ENCODE measurements at regions not wholly inside any gene's neighbourhood (a gene's known extent, or its start where the extent isn't known, plus 50 kb on each side); places are given as distances from the start of the nearest gene placed in this dataset.
A peak's percentile ranks its signal among the peaks of the same experiment; 100 is the strongest.
"Not testable (repeated sequence)": the region's sequence is repeated elsewhere in the genome, so short reads cannot be mapped to it uniquely, and the experiment has no call there.

GRCh38 chr3:104005815-104006214 is 1360.9 kb upstream of the ALCAM start:
- Histone ChIP-seq H3K4me3 (ENCODE audit: low read depth, low read length) (no peak overlapping the region), H3K9me3 (ENCODE audit: control insufficient read depth, insufficient read depth, low read depth, low read length) (no peaks in the 10 kb centered on the region), H3K4me1 (ENCODE audit: control insufficient read depth, insufficient read depth, low read length) (no peaks in the 10 kb centered on the region), H3K27me3 (ENCODE audit: control insufficient read depth, insufficient read depth, low read length) (no peaks in the 10 kb centered on the region), H3K9ac (ENCODE audit: low read length) (no peak overlapping the region), H3K27ac (ENCODE audit: low read depth, low read length) (no peak overlapping the region), H3K36me3 (ENCODE audit: control insufficient read depth, insufficient read depth, low read length) (no peaks in the 10 kb centered on the region)

GRCh38 chr3:104018541-104018940 is 1348.2 kb upstream of the ALCAM start:
- Histone ChIP-seq H3K9me3 (ENCODE audit: control insufficient read depth, insufficient read depth, low read depth, low read length) (0 out of 2 replicates have a peak, but pooled peaks cover 4% of the 10 kb centered on the region), H3K9ac (ENCODE audit: low read length) (no peak overlapping the region)

GRCh38 chr3:104031598-104031997 is 1335.1 kb upstream of the ALCAM start:
- no peaks in the 10 kb centered on the region for H3K9me3 ChIP-seq (ENCODE audit: control insufficient read depth, insufficient read depth, low read depth, low read length)
- no peak overlapping the region for H3K9ac ChIP-seq (ENCODE audit: low read length)
- H3K27ac ChIP-seq (ENCODE audit: low read depth, low read length): no peak overlapping the region
- H3K36me3 ChIP-seq (ENCODE audit: control insufficient read depth, insufficient read depth, low read length): no peaks in the 10 kb centered on the region
- no peak overlapping the region for H3K4me3 ChIP-seq (ENCODE audit: low read depth, low read length)
- peaks cover 11% of the 10 kb centered on the region; the same call in 1 of the 2 replicates for H3K4me1 ChIP-seq (ENCODE audit: control insufficient read depth, insufficient read depth, low read length)
- H3K27me3 ChIP-seq (ENCODE audit: control insufficient read depth, insufficient read depth, low read length): no peaks in the 10 kb centered on the region

More at GRCh38 chr3:104018541-104018940, 1348.2 kb upstream of the ALCAM start:
- Histone ChIP-seq H3K27ac (ENCODE audit: low read depth, low read length) (no peak overlapping the region), H3K36me3 (ENCODE audit: control insufficient read depth, insufficient read depth, low read length) (no peaks in the 10 kb centered on the region), H3K4me1 (ENCODE audit: control insufficient read depth, insufficient read depth, low read length) (no peaks in the 10 kb centered on the region), H3K27me3 (ENCODE audit: control insufficient read depth, insufficient read depth, low read length) (no peaks in the 10 kb centered on the region), H3K4me3 (ENCODE audit: low read depth, low read length) (no peak overlapping the region)

- Histone ChIP-seq H3K9me3 (ENCODE audit: control insufficient read depth, insufficient read depth, low read depth, low read length) (no peaks in the 10 kb centered on the region), H3K4me1 (ENCODE audit: control insufficient read depth, insufficient read depth, low read length) (peaks cover 11% of the 10 kb centered on the region; the same call in 1 of the 2 replicates), H3K27me3 (ENCODE audit: control insufficient read depth, insufficient read depth, low read length) (no peaks in the 10 kb centered on the region), H3K9ac (ENCODE audit: low read length) (no peak overlapping the region), H3K4me3 (ENCODE audit: low read depth, low read length) (no peak overlapping the region), H3K27ac (ENCODE audit: low read depth, low read length) (no peak overlapping the region; the same call in 1 of the 2 replicates), H3K36me3 (ENCODE audit: control insufficient read depth, insufficient read depth, low read length) (no peaks in the 10 kb centered on the region)
Measured at GRCh38 chr3:104032283-104032682, 1334.4 kb upstream of the ALCAM start.

- H3K9ac ChIP-seq (ENCODE audit: low read length): no peak overlapping the region
- H3K27ac ChIP-seq (ENCODE audit: low read depth, low read length): no peak overlapping the region
- no peaks in the 10 kb centered on the region for H3K9me3 ChIP-seq (ENCODE audit: control insufficient read depth, insufficient read depth, low read depth, low read length)
- no peaks in the 10 kb centered on the region for H3K36me3 ChIP-seq (ENCODE audit: control insufficient read depth, insufficient read depth, low read length)
- H3K27me3 ChIP-seq (ENCODE audit: control insufficient read depth, insufficient read depth, low read length): no peaks in the 10 kb centered on the region
- H3K4me1 ChIP-seq (ENCODE audit: control insufficient read depth, insufficient read depth, low read length): no peaks in the 10 kb centered on the region
- H3K4me3 ChIP-seq (ENCODE audit: low read depth, low read length): no peak overlapping the region
Measured at GRCh38 chr3:104040896-104041295, 1325.8 kb upstream of the ALCAM start.

- not testable (repeated sequence) for H3K27ac ChIP-seq (ENCODE audit: low read depth, low read length); H3K9ac ChIP-seq (ENCODE audit: low read length); H3K27me3 ChIP-seq (ENCODE audit: control insufficient read depth, insufficient read depth, low read length); H3K4me1 ChIP-seq (ENCODE audit: control insufficient read depth, insufficient read depth, low read length); H3K4me3 ChIP-seq (ENCODE audit: low read depth, low read length); H3K9me3 ChIP-seq (ENCODE audit: control insufficient read depth, insufficient read depth, low read depth, low read length); H3K36me3 ChIP-seq (ENCODE audit: control insufficient read depth, insufficient read depth, low read length)
Measured at GRCh38 chr3:104043001-104043543, 1323.6 kb upstream of the ALCAM start.

GRCh38 chr3:104044002-104044401 is 1322.7 kb upstream of the ALCAM start:
- H3K27ac ChIP-seq (ENCODE audit: low read depth, low read length): no peak overlapping the region
- no peak overlapping the region for H3K9ac ChIP-seq (ENCODE audit: low read length)
- H3K4me1 ChIP-seq (ENCODE audit: control insufficient read depth, insufficient read depth, low read length): no peaks in the 10 kb centered on the region
- no peaks in the 10 kb centered on the region for H3K36me3 ChIP-seq (ENCODE audit: control insufficient read depth, insufficient read depth, low read length)
- H3K4me3 ChIP-seq (ENCODE audit: low read depth, low read length): no peak overlapping the region
- no peaks in the 10 kb centered on the region for H3K9me3 ChIP-seq (ENCODE audit: control insufficient read depth, insufficient read depth, low read depth, low read length)
- H3K27me3 ChIP-seq (ENCODE audit: control insufficient read depth, insufficient read depth, low read length): no peaks in the 10 kb centered on the region

GRCh38 chr3:104066658-104067057 is 1300.1 kb upstream of the ALCAM start:
- Histone ChIP-seq H3K4me1 (ENCODE audit: control insufficient read depth, insufficient read depth, low read length) (peaks cover 17% of the 10 kb centered on the region), H3K4me3 (ENCODE audit: low read depth, low read length) (no peak overlapping the region), H3K36me3 (ENCODE audit: control insufficient read depth, insufficient read depth, low read length) (no peaks in the 10 kb centered on the region), H3K9ac (ENCODE audit: low read length) (no peak overlapping the region), H3K27me3 (ENCODE audit: control insufficient read depth, insufficient read depth, low read length) (no peaks in the 10 kb centered on the region), H3K9me3 (ENCODE audit: control insufficient read depth, insufficient read depth, low read depth, low read length) (no peaks in the 10 kb centered on the region), H3K27ac (ENCODE audit: low read depth, low read length) (peak overlapping the region; percentile 56; the same call in 1 of the 2 replicates)

- no peak overlapping the region for H3K9ac ChIP-seq (ENCODE audit: low read length)
- H3K4me1 ChIP-seq (ENCODE audit: control insufficient read depth, insufficient read depth, low read length): peaks cover 17% of the 10 kb centered on the region
- H3K27me3 ChIP-seq (ENCODE audit: control insufficient read depth, insufficient read depth, low read length): no peaks in the 10 kb centered on the region
- no peak overlapping the region for H3K4me3 ChIP-seq (ENCODE audit: low read depth, low read length)
- no peaks in the 10 kb centered on the region for H3K9me3 ChIP-seq (ENCODE audit: control insufficient read depth, insufficient read depth, low read depth, low read length)
- H3K27ac ChIP-seq (ENCODE audit: low read depth, low read length): 0 out of 2 replicates have a peak overlapping the region, but pooled peaks have one; percentile 57
- H3K36me3 ChIP-seq (ENCODE audit: control insufficient read depth, insufficient read depth, low read length): no peaks in the 10 kb centered on the region
Measured at GRCh38 chr3:104069114-104069513, 1297.6 kb upstream of the ALCAM start.

- no peaks in the 10 kb centered on the region for H3K27me3 ChIP-seq (ENCODE audit: control insufficient read depth, insufficient read depth, low read length)
- no peak overlapping the region for H3K27ac ChIP-seq (ENCODE audit: low read depth, low read length)
- peaks cover 6% of the 10 kb centered on the region; the same call in 1 of the 2 replicates for H3K9me3 ChIP-seq (ENCODE audit: control insufficient read depth, insufficient read depth, low read depth, low read length)
- H3K4me3 ChIP-seq (ENCODE audit: low read depth, low read length): no peak overlapping the region
- peaks cover 17% of the 10 kb centered on the region for H3K4me1 ChIP-seq (ENCODE audit: control insufficient read depth, insufficient read depth, low read length)
- H3K9ac ChIP-seq (ENCODE audit: low read length): no peak overlapping the region
- no peaks in the 10 kb centered on the region for H3K36me3 ChIP-seq (ENCODE audit: control insufficient read depth, insufficient read depth, low read length)
Measured at GRCh38 chr3:104070906-104071305, 1295.8 kb upstream of the ALCAM start.

GRCh38 chr3:104080088-104080626 is 1286.6 kb upstream of the ALCAM start:
- H3K9ac ChIP-seq (ENCODE audit: low read length): no peak overlapping the region
- no peaks in the 10 kb centered on the region for H3K27me3 ChIP-seq (ENCODE audit: control insufficient read depth, insufficient read depth, low read length)
- H3K4me1 ChIP-seq (ENCODE audit: control insufficient read depth, insufficient read depth, low read length): no peaks in the 10 kb centered on the region
- no peaks in the 10 kb centered on the region for H3K36me3 ChIP-seq (ENCODE audit: control insufficient read depth, insufficient read depth, low read length)
- no peak overlapping the region for H3K4me3 ChIP-seq (ENCODE audit: low read depth, low read length)
- H3K9me3 ChIP-seq (ENCODE audit: control insufficient read depth, insufficient read depth, low read depth, low read length): no peaks in the 10 kb centered on the region
- H3K27ac ChIP-seq (ENCODE audit: low read depth, low read length): no peak overlapping the region
